GM19463 (cell line): ENCODE measurements at regions not wholly inside any gene's neighbourhood (a gene's known extent, or its start where the extent isn't known, plus 50 kb on each side); places are given as distances from the start of the nearest gene placed in this dataset.
"Not testable (repeated sequence)": the region's sequence is repeated elsewhere in the genome, so short reads cannot be mapped to it uniquely, and the experiment has no call there.

ENCODE experiments used
- ATAC-seq: cut with Tn5 transposase; IDR thresholded peaks from one replicate; pipeline ENCODE4 v1.9.1; 2021; ENCODE audit warnings: mild to moderate bottlenecking, moderate library complexity; ENCODE audit not compliant: unreplicated experiment

GRCh38 chr13:76632401-76633044, 253.7 kb downstream of the KCTD12 start:
- ATAC-seq = no peak

DNA sequence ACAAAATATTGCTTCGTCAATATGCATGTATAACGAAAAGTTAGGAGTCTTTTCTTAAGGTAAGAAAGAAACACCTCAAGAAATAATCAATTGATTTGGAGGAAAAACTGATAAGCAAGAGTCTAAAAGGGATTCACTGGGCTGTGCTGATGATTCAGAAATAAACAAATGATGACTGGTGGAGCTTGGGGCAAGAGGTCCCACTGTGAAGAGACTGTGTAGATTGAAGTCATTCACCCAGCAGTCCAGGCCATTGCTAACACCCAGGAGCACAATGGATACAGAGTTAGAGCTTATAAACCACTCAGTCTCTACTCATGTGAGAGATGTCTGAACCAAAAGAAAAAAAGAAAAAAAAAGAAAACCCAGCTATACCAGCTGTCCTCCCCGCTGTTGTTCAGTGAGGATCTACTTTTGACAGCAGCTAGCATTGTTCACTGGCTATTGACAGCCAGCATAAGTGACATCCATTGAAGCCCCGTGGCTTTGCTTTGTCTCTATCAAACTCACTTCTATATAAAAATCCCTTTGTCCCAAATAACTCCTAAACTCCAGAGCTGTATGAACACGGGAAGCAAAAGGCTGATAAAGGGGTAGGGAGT, 255.5 kb downstream of the KCTD12 start:
- no peak for ATAC-seq

GRCh38 chr13:76622315-76623040, 263.7 kb downstream of the KCTD12 start:
- no peak for ATAC-seq

DNA sequence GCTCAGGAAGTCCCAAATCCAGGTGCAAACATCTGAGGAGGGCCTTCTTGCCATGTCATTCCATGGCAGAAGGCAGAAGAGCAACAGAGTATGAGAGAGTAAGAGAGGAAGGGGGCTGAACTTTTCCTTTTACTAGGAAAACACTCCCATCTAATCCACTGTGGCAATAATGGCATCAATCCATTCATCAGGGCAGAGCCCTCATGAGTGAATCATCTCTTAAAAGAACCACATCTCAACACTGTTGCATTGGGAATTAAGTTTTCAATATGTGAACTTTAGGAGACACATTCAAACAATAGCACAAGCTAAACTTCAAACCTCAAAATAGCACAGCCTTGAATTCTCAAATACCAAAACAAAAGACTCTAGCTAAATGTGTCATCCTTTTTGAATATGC, 264.5 kb downstream of the KCTD12 start:
- no peak for ATAC-seq

GRCh38 chr13:76620036-76620435, 266.2 kb downstream of the KCTD12 start:
- no peak for ATAC-seq

- no peak for ATAC-seq
Observed at GRCh38 chr13:76619631-76620030, 266.6 kb downstream of the KCTD12 start.

GRCh38 chr13:76610819-76611415, 275.3 kb downstream of the KCTD12 start:
- no peak for ATAC-seq

DNA sequence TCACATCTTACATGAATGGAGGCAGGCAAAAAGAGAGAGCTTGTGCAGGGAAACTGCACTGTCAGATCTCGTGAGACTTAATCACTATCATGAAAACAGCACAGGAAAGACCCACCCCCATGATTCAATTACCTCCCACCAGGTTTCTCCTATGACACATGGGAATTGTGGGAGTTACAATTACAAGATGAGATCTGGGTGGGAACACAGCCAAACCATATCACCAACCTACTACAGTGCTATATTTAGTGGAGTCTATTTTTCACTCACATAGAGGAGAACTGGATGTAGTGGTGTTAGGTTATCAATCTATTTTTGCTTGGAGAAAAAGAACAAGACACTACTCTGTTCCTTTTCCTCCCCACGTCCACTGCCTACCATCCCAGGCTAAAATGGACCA, 276.6 kb downstream of the KCTD12 start:
- ATAC-seq = no peak

- no peak for ATAC-seq
Observed at GRCh38 chr13:76607866-76608265, 278.3 kb downstream of the KCTD12 start.

- no peak for ATAC-seq
Observed at GRCh38 chr13:76600081-76600480, 286.1 kb downstream of the KCTD12 start.

DNA sequence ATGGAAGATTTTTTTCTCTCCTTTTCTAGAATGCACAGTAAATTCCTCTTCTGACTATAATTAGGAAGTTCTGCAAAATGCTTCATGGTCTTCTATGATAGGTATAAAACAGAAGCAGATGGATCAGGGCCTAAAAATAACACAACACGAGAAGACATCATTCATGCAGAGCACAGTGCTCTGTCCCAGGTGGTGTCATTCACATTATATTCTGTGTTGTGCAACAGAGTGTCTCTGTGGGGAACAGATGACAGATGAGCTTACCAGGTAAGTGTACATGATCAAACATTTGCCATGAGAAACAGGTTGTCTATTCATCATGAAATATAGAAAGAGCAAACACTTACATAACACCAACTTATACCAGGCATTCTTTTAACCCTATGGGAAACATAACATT, 288.3 kb downstream of the KCTD12 start:
- no peak for ATAC-seq

- no peak for ATAC-seq
Observed at GRCh38 chr13:76596216-76596615, 290.0 kb downstream of the KCTD12 start.

DNA sequence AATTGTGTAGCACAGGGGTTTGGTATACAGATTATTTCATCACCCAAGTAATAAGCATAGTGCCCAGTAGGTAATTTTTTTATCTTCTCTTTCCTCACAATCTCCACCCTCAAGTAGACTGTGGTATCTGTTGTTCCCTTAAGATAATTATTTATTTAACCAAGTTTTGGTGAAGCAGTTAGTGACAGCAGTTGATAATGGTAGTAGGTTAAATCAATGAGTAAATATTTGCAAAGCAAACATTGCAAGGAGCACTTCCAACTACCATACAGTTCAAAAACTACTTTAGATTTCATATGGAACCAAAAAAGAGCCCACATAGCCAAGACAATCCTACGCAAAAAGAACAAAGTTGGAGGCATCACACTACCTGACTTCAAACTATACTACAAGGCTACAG, 291.8 kb downstream of the KCTD12 start:
- ATAC-seq = no peak

GRCh38 chr13:76586842-76587241, 299.4 kb downstream of the KCTD12 start:
- no peak for ATAC-seq

DNA sequence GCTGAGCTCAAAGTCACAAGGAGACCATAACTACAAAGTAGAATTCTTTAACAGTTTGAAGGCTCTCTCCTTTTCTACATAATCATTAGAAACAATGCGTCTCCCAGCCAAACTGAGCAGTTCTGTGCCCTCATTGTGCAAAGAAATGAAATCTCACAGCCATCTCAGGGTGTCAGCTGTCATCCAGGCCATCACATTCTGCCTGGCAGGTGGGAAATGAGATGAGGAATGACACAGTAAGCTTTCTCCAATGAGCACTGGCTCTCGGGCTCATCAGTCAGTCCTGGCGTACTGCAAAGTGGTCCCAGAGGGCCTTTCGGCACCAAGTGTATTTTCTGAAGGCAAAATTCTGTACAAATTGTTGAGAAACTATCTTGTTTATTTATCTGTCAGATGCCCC, 306.5 kb downstream of the KCTD12 start:
- ATAC-seq = no peak

GRCh38 chr13:76575634-76576033, 310.6 kb downstream of the KCTD12 start:
- ATAC-seq = not testable (repeated sequence)

- ATAC-seq = no peak
Observed at GRCh38 chr13:76570510-76570971, 315.7 kb downstream of the KCTD12 start.

DNA sequence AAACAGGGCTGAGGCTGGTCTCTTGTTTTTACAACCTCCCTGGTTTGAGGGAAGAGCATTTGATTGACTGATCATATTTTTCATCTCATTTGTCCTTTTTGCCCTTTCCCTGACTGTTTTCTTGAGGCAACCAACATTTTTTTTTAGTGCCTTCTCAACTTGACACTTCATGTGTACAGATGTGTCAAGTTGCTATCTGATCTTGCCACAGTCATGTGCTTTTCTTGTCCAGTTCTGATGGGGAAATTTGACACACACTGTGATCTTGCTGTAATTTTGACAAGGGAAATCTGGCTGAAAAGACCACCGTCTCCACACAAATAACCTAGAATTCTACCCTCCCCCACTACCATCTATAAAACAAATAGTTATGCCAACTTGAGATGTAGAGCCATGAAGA, 329.6 kb downstream of the KCTD12 start:
- no peak for ATAC-seq

- ATAC-seq = no peak
Observed at GRCh38 chr13:76552807-76553206, 333.4 kb downstream of the KCTD12 start.

DNA sequence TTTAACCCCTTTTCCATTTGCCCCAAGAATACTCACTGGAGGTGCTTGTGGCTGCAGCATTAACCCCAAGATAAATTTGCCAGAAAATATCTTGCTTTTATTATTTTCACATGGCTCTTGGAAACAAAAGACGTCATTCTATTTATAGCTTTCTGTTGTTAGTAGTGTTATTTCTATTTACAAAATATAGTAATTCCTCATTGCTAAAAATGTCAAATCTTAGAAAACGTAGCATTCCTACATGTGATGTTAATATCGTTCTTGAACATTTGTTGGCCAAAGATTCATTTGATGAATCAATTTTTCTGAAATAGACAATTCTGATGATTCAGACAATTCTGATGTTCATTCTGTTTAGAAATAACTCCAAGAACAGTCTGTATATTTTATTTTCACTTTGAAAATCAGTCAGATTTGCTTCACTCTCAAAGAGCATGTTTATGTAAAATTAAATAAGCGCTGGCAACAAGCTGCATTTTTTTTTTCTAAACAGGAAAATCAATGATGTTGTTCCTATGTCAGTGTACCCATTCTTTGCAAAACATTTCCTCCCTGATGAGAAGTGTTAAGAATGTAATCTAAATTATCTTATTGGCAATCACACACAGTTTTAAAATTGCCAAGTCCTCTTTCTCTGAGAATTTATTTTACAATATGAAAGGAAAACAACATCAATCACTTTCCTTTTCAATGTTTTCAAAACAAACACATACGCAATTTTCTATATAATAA, 334.0 kb downstream of the KCTD12 start:
- no peak for ATAC-seq

GRCh38 chr13:76542176-76542575, 344.0 kb downstream of the KCTD12 start:
- no peak for ATAC-seq
